ENCODE measurements at regions not wholly inside any gene's neighbourhood (a gene's known extent, or its start where the extent isn't known, plus 50 kb on each side); places are given as distances from the start of the nearest gene placed in this dataset.

DNA sequence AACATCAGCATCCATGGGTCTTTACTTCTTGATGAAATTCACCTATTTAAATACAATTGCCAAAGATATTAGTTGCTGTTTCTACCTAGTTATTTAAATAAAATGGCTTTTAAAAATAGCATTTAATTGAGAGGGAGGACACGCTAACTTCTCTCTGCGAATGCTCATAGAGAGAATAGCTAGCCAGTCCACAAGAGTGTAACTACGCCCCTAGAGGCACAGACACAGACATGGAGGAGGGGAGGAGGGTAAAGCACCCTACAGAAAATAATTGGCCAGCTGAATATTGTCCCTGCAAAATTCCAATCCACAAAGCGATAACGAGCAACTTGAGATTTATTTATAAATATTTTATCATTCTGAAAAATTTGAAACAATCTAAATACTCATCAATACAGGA lies 97.0 kb upstream of the PAPOLG start:
- no peak for DNase-seq

DNA sequence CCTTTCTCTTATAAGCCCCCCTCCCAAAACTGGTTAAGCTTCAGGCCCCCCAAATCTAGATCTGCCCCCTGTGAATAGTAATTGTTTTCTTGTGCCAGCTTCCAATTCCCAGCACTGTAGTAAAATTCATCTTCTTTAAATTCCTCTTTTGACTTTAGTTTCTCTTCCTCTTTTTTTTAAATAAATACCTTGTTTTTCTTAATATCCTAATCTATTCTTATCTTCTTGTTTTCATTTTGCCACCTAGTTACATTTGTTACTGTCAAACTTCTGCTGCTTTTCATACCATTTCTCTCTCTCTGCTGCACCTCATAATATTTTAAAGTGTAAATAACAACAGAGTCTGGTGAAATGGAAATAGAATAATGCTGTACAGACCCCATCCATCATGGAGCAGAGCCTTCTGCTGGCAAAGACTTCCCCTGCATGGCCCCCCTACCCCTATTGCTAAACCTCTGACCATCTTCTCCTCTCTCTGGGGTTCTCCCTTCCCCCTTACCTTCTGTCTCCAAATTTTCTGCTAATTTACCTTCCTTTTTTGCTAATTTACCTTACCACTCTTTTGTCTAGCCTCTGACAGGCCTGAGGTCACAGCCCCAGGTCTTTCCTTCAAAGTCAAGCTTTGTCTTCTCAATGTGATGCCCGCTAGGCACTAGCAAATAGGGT lies 94.9 kb upstream of the PAPOLG start:
- no peak for DNase-seq

DNA sequence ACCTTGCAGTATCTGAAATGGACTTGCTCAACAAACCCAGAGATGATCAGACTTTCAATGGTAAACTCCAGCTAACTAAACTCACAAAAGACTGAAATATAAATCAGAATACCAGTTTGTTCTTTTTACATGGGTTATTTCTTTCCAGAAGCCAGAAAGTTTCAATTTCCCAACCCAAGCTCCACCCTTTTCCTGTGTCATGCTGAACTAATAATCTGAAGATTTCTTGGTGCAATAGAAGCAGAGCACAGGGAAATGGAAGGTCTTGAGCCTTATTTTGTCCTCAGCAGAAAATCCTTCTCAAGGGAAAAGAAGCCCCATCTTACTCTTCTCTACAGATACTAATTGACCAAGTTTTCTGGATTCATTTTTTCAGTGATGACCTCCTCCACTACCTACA lies 93.3 kb upstream of the PAPOLG start:
- DNase-seq, result no peak

DNA sequence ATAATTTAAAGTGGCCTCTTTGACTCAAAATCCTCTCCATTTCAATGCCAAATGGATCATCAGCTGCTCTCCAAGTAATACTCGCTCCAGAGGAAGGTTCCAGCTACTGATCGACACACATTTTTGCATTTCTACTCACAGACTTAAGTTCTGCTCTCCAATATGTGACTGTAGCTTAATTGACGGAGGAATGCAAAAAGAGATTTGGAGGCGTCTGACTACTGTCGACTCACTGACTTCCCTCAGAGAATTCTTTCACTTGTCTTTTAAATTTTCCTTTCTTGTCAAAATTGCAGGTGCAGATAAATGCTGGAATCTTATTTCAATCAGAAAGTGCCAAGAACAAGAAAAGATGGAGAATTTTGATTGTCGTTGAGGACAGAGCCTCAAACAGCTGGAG lies 84.1 kb upstream of the PAPOLG start:
- DNase-seq, result no peak

DNA sequence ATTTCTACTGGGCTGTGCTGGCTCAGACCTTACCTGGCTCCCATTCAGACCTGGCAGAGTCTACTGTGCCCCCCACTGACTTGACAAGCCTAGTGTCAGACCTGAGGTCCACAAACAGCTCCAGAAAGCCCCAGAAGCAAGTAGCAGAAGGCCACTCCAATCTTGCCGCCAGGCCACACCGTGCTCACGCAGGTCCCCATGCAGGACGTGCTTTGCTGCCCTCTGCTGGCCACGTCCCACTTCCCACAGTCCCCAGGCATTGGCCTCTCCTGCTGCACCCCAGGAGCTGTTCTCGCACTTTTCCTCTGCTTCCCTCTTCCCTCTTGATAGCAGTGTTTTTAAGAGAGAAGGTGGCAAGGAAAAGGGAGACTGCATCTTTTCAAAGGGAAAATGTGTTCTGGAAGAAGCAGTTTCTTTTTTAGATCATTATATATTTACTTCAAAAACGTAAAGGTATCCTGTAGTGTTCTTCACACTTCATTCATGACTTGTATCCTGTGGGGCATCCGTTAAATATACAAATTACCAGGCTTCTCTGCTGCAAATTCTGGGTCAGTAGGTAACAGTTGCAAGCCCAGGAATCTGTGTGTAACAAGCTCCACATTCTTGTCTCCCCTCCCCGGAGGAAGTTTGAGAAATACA lies 81.4 kb upstream of the PAPOLG start:
- peak; percentile 35 for DNase-seq

DNA sequence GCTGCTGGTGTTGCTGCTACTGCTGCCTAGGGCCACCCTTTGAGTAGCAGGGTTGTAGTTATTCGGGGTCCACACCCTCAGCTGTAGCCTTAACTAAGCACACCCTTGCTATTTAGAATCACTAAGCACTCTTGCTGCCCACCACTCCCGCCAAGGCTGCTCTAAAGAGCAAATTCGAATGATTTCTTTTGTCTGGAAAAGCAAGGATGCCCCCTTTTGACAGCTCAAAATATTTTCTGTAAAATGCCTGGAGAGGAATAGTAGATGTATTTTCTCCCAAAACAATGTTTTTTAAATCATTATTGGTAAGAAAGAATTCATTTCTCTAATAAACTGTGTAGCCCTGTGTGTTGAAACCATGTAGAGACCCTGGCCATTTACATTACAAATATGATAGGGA lies 80.8 kb upstream of the PAPOLG start:
- DNase-seq, result no peak

DNA sequence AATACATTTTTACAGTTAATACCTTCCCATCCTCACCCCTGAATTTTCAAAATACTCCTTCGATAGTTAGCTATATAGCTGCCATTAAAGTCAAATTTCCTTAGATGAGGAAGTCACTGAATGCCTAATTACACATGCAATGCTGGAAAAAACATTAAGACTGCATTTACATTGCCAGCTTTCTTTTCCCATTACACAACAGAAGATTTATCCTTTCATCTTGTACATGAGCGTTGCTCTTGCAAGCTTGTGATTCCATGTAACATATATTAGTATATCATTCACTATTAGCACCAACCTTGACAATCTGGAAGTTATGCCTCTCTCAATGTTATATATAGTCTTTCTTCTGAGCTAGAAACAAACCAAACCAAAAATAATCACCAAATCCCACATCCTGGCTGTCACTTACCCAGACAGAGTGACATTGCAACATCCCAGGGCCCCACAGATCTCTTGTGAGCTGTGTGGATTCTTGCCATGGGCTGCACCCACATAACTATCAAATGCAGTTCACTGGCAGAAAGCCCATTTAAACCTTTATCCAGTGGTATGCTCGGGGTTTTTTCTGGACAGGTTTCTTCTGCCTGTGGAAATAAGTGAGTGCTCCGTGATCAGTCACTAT lies 79.2 kb upstream of the PAPOLG start:
- no peak for DNase-seq

DNA sequence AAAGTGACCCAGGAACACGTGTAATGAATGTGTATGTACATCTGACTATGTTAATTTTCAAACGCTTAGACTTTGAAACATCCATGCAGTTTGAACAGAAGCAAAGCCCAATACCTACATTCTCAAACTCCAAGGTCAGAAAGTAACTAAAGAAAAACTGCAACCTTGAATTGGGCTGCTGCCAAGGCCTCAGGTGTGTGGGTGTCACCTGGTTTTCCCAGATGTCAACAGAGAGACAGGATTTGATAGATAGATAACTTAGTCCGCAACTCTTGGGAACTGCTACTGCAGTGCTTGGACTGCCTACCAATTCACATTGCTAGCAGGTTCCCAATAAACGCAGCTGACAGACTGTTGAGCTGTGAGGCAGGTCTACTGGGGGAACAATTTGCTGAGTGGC lies 78.7 kb upstream of the PAPOLG start:
- DNase-seq, result no peak

DNA sequence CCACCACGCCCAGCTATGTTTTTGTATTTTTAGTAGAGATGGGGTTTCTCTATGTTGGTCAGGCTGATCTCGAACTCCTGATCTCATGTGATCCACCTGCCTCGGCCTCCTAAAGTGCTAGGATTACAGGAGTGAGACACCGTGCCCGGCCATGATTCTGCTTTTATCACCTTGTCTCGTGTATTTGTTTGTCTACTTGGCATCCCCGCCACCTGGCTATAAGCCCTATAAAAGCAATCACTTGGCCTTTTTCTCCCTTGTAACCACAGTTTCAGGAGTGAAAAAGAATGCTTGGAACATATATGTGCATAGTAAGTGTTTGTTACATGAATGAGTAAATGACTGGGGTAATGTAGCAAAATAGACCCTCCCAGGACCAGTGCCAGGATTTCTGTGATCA lies 77.5 kb upstream of the PAPOLG start:
- DNase-seq, result no peak

DNA sequence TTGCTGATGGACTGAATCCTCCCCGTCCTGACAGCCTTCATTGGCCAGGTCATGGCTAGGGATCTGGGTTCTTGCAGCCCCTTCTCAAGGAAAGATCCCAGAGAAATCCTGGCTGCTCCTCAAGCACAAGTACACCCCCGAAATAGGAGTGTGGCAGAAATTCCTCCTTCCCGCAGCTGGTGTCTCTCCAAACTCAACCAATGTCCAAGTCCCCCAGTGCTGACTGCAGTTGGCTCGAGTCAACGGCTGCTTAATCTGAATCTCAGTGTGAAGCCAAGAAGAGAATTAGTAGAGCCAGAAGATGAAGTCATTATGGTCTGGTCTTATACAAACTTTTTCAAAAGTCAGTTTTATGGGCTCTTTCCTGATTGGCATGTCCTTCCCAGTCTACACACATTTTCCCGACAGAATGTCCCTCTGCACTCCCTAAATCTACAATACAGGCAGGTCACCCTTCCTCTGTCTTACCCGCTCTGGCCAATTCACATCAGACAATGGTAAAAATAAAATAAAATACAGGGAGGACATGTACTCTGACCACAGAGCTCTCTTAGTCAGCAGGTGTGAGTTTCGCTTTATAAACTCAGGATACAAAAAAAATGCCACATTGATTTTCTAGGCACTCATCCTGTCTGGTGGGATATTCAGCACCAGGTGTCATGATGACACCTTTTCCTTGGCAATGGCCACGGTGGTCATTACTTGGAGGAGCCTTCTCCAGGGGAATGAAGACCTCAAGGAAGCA lies 76.9 kb upstream of the PAPOLG start:
- no peak for DNase-seq

DNA sequence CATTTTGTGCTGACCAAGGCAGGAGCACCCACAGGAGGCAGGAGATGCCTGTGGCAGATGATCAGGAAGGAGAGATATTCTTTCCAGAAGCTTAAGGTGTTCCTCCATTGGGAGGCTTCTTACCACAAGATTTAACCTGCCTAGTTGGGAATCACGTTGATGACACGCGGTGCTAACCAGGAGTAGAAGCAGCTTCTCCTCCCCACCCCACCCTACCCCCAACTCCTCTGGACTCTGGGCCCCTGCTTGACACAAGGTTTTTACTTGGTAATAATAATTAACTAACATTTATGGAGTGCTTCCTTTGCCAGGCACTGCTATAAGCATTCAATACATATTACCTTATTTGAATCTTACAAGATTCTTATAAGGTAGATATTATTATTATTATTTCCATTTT lies 62.5 kb upstream of the PAPOLG start:
- no peak for DNase-seq

DNA sequence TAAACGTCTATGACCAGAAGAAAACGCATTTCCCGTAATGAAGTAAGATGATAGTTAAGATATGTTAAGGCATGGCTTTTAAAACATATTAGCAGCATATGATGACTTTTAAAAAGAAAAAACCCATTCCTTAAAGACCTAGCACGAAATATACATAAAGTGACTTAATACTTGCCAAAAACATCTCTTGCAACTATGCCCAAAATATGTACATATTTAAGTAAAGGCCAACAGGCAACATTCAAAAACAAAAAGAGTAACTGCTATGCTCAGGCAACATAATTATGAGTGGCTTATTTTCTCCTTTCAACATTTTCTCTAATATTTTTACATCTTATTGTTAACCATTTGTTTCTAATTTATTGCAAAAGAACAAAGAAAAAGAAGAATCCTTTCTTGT lies 60.3 kb upstream of the PAPOLG start:
- DNase-seq, result no peak

DNA sequence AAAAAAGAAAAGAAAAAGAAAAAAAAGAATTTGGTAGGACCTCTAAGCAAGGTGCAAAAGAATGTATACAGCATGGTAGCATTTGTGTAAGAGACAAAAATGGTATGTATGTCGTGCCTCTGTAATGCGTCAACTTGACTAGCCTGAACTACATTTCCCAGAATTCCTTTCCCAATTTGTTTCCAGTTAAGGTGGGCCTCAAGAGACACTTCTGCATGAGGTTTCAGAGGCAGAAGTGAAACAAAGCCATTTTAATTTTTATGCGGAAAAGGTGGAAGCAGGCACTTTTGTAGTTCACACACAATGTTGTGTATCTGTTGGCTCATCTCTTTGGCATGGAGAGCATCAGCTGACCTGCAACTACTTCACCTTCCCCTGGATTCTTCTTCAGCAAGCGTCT lies 56.5 kb upstream of the PAPOLG start:
- DNase-seq, result no peak

DNA sequence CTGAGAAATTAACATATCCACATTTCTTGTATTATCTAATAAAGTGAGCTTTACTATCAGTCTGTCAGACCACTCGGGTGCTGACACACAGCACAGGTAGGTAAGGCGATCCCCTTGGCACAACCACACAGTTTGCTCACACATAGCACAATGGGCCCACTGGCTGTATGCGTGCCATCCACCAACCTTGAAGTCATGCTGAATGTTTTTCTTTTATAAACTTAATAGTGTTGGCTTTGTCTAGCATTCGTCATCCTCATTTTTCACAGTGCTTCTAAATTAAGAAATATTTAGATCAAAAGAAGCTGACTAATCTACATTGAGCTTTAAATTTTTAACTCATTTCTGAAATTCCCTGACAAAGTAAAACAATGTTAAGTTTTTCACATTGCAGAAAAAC lies 50.0 kb upstream of the PAPOLG start:
- DNase-seq, result no peak
